ENCODE measurements at regions not wholly inside any gene's neighbourhood (a gene's known extent, or its start where the extent isn't known, plus 50 kb on each side); places are given as distances from the start of the nearest gene placed in this dataset.

DNA sequence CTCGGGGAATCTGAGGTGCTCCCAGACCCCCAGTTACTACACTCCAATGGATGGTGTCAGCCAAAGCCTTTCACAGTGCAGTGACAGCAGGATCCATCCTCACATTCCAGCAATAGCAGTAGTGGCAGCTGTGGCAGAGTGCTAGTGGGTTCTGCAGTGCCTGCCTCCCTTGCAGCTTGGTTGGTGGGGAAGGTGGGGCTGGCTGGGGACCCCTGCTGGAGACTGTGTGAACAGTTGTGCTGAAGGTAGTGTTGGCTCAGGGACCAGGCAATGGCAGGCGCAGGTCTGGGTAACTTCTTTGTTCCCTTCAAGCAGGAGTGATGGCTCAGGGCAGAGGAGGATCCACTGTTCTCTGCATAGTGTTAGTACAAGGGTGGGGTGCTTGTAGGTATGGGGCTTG lies 343.7 kb upstream of the TRAM1L1 start:
- DNase-seq (ENCODE audit: insufficient read length, low spot score) (no peak), FAIRE-seq (no peak)

DNA sequence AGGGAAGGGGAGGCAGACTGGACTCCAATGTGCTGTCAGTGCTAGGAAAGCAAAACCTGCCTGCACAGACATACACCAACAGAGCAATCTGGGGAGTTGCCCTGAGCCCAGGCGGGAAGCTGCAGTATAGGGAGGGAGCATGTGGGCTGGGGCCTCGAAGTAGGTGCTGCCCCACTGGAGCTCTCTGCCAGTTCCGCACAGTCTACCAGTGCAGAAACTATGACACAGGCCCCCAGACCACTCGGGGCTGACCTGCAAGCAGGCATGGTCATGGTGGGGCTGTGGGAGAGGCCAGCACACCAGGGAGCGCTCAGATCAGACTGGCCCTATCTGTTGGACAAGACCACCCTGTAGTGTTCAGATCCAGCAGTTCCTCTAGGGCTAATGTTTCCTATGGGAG lies 344.1 kb upstream of the TRAM1L1 start:
- DNase-seq (ENCODE audit: insufficient read length, low spot score) (no peak), FAIRE-seq (no peak)
- no peak for TF ChIP-seq POLR2A (IDR thresholded peaks at IDR 0.05; ENCODE audit: low read depth, low read length)

More for the DNA sequence above, 343.7 kb upstream of the TRAM1L1 start:
- no peak for TF ChIP-seq POLR2A (IDR thresholded peaks at IDR 0.05; ENCODE audit: low read depth, low read length)

DNA sequence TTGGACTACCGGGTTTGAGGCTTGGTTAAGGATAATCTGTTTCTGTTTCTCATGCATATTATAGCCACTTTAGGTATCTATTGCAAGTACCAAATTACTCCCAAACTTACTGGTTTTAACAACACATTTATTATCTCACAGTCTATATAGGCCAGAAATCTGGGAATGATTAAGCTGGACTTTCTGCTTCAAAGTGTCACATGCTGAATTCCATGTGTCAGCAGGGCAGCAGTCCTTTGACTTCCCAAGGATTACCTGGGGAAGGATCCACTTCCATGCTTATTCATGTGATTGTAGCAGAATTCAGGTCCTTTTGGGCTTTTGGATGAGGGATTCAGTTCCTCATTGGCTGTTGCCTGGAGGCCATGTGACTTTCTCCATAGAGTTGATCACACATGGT lies 349.0 kb upstream of the TRAM1L1 start:
- no peak for DNase-seq (ENCODE audit: insufficient read length, low spot score)
- FAIRE-seq, result no peak
- TF ChIP-seq POLR2A (IDR thresholded peaks at IDR 0.05; ENCODE audit: low read depth, low read length), result no peak

DNA sequence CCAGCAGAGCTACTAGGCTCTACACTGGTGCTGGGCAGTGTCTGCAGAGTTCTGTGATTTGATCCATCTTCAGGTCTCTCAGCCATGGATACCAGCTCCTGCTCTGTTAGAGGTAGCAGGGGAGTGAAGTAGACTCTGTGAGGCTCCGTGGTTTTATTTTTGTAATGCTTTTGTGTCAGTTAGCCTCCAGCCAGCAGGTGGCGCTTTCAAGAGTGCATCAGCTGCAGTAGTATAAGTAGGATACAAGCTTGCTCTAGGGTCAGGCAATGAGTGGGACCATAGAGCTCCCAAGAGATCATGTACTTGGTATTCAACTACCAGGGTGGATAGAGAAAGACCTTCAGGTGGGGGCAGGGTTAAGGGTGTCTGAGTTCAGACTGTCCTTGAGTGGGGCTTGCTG lies 362.5 kb upstream of the TRAM1L1 start:
- FAIRE-seq (no peak), DNase-seq (ENCODE audit: insufficient read length, low spot score) (no peak)
- no peak for TF ChIP-seq POLR2A (IDR thresholded peaks at IDR 0.05; ENCODE audit: low read depth, low read length)

DNA sequence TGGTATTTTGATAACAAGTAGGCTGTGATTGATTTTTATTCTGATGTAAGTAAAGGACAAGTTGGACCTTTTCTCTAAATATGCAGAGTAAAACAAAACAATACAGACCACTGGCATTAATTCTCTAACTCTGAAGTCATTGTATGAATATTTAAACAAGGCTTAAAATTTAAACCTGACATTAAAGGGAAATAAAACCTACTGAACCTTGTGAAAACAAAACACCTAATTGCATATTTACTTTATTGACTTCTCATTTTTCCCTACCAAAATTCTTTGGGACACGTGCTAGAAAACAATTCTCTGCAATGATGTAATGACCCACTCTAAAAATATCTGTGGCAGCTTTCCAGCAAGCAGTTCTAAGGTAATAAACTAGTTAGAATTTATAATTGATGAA lies 369.7 kb upstream of the TRAM1L1 start:
- no peak for DNase-seq (ENCODE audit: insufficient read length, low spot score)
- no peak for TF ChIP-seq POLR2A (IDR thresholded peaks at IDR 0.05; ENCODE audit: low read depth, low read length)
- no peak for FAIRE-seq

DNA sequence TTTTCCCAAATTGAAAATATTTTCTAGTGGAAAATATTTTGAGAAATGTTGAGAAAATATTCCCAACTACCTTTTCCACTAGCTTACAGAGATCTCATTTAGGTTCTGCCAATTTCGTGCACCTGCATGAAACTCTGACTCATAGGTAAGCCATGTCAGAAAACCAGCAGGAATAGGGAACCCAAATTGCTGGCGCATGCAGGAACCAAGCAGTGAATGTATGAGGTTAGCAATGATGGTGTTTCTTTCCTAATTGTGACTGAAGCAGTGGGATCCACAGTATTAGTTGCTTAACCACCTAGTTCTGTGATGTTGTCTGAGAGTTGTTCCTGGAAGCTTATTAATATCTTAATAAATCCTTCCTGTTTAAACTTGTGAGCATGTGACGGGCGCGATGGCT lies 381.0 kb upstream of the TRAM1L1 start:
- no peak for DNase-seq (ENCODE audit: insufficient read length, low spot score)
- no peak for FAIRE-seq
- TF ChIP-seq POLR2A (IDR thresholded peaks at IDR 0.05; ENCODE audit: low read depth, low read length), result no peak

DNA sequence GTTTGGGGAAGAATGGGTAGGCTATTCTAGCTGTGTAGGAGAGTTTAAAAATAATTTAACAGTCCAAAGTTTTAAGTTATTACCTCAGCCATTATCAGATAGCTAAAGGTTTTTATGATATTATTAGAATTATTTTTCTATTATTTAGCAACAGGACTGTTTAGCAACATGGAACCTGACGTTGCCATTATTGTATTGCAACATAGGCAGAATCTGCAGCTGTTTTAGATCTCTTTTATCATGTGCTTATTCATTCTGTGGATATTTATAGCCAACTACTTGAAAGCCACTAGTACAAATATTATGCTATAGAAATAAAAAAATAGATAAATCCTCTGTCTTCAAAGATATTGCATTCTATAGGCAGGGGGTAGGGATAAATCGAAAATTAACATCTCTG lies 382.0 kb upstream of the TRAM1L1 start:
- TF ChIP-seq POLR2A (IDR thresholded peaks at IDR 0.05; ENCODE audit: low read depth, low read length), result no peak
- DNase-seq (ENCODE audit: insufficient read length, low spot score) (no peak), FAIRE-seq (no peak)

DNA sequence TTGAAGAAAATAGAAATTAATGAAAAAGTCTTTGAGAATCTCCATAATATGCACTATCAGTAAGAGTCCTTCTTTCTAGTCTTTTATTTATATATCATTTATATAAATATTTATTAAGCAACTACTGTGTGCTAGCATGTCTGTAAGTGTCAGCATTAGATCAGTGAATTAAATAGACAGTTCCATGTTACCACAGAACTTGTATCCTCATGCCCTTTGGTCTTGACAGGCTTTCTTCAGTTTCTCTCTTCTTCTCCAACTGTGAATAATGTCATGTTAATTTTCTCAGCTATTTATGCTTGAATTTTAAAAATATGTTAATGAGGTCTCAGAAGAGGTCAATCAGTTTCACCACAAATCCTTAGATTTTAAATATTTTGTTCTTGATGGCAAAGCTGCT lies 389.6 kb upstream of the TRAM1L1 start:
- DNase-seq (ENCODE audit: insufficient read length, low spot score) (no peak), FAIRE-seq (no peak)
- TF ChIP-seq POLR2A (IDR thresholded peaks at IDR 0.05; ENCODE audit: low read depth, low read length), result no peak

DNA sequence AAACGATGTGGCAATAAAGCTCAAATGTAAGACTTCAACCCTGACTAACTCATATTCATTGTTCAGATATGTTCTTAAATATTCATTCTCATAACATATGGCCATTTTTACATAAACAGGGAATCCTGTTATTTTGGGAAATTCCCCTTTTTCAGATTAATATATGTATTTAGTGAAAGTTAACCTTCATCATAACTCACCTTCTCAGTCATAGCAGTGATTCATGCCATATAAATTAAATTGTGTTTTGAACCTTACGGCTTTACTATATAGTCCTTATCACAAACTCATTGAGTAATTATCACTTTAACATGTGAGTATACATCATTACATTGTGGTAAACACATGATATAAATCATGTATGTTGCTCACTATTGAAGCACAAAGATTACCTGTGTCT lies 392.5 kb upstream of the TRAM1L1 start:
- DNase-seq (ENCODE audit: insufficient read length, low spot score) (no peak), FAIRE-seq (no peak)
- TF ChIP-seq POLR2A (IDR thresholded peaks at IDR 0.05; ENCODE audit: low read depth, low read length), result no peak

DNA sequence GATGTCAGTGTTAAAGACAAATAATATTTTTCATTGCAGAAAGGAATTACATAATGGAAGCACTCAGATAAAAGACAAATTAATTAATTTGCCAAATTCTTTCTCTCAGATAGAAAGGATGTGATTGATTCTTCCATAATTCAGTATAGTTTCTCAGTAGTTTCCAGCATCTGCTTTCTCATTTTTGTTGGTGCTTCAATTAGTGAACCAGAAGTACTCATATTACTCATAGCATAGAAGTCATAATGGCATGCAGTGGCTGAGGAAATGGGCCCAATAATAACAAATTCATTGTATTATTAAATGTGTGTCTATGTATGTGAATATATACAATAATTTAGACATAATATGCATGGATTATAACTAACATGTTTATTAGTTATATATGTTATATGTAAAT lies 393.3 kb upstream of the TRAM1L1 start:
- TF ChIP-seq POLR2A (IDR thresholded peaks at IDR 0.05; ENCODE audit: low read depth, low read length), result no peak
- FAIRE-seq (no peak), DNase-seq (ENCODE audit: insufficient read length, low spot score) (no peak)

DNA sequence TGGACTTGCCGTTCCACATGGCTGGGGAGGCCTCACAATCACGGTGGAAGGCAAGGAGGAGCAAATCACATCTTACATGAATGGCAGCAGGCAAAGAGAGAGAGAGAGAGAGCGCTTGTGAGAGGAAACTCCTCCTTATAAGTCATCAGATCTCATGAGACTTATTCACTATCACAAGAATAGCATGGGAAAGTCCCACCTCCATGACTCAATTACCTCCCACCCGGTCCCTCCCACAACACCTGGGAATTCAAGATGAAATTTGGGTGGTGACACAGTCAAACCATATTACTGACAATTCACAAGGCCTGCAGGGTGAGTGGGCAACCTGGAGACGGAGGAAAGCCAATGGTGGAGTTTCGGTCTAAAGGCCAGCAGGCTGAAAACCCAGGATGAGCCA lies 394.3 kb upstream of the TRAM1L1 start:
- FAIRE-seq (no peak), DNase-seq (ENCODE audit: insufficient read length, low spot score) (no peak)
- TF ChIP-seq POLR2A (IDR thresholded peaks at IDR 0.05; ENCODE audit: low read depth, low read length), result no peak

DNA sequence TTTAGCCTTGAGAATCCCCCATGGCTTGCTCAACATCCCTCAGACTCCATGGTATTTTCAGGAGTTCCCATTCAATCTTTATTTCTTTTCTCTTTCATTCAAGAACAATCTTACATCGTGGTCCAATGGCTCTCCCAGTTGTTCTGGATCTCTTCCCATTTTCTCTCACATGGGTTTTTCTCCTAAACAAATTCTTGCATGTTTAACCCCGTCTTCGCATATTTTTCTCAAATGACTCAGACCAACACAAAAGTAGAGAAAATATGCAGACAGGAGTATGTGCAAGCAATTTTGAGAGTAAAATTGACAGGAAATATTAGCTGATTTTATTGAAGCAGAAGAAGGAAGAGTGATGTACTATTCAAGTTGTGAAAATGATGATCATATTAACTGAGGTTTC lies 396.4 kb upstream of the TRAM1L1 start:
- no peak for TF ChIP-seq POLR2A (IDR thresholded peaks at IDR 0.05; ENCODE audit: low read depth, low read length)
- no peak for DNase-seq (ENCODE audit: insufficient read length, low spot score)
- no peak for FAIRE-seq

DNA sequence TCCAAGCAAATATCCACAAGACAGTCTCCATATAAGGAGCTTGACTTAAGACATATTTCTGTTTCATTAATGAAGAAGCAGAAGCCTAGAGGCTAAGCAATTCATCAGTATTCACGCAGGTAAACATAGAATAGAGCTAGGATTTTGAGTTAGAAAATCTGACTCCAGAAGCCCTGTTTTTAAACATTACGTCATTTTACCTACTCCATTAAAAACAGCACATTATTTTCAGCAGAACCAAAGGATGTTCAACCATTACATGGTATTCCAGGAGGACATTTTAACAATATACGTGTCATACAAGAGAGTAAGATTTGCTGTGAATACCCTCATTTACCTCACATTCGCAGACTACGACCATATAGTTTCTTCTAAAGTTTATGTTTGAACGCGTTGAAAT lies 403.3 kb upstream of the TRAM1L1 start:
- DNase-seq (ENCODE audit: insufficient read length, low spot score) (no peak), FAIRE-seq (no peak)
- TF ChIP-seq POLR2A (IDR thresholded peaks at IDR 0.05; ENCODE audit: low read depth, low read length), result no peak

DNA sequence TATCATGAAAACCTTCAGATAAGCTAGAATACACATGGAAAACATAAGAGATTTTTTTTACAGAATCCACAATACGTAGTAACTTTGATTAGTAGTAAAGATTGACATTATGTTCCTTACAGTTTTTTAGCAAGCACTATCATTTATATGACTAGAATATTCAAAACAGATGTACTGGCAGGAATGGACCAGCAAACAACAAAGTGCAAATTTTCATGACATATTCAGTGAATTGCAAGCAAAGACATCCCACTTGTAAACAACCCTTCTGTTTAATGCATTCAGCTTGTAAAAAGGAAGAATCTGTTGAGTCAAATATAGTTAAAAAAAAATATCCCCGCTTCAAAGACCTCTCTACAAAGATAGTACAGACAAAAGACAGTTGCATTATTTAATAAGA lies 403.7 kb upstream of the TRAM1L1 start:
- no peak for FAIRE-seq
- no peak for DNase-seq (ENCODE audit: insufficient read length, low spot score)
- no peak for TF ChIP-seq POLR2A (IDR thresholded peaks at IDR 0.05; ENCODE audit: low read depth, low read length)

DNA sequence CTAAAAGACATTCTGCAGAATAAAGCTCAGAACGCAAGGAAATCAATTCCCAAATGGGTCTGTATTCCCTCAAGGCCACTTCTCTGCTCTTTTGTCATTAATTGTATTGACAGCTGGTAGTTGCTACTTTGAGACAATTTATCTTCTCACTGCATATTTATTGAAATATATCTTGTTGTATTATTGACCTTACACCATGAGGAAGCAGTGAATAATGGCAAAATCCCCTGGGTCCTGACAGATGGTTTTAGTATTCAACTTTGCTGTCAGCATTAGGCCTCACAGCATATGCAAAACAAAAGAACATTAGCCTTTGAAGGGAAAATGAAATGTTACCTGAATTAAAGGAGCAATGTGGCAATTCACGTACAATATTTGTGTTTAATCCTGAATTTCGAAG lies 406.1 kb upstream of the TRAM1L1 start:
- DNase-seq (ENCODE audit: insufficient read length, low spot score) (no peak), FAIRE-seq (no peak)
- TF ChIP-seq POLR2A (IDR thresholded peaks at IDR 0.05; ENCODE audit: low read depth, low read length), result no peak

DNA sequence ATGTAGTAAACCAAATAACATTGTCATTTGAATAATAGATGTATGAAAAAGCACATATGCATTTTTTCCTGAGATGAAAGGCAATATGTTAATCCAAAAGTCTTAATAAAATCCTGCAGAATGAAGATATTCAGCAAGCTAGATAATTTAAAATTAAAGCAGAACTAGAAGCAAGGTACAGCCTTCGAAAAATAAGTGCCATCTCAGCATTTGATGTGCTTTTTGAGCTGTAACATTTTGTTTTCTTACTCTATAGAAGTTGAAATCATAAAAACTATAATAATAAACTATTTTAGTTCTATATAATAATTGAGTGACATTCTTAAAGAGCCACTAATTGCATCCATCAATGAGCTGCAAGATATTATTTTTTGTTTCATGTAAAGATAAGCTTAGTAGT lies 410.4 kb upstream of the TRAM1L1 start:
- FAIRE-seq (no peak), DNase-seq (ENCODE audit: insufficient read length, low spot score) (no peak)

More for the DNA sequence above, 410.4 kb upstream of the TRAM1L1 start:
- TF ChIP-seq POLR2A (IDR thresholded peaks at IDR 0.05; ENCODE audit: low read depth, low read length), result no peak
